Right lobe of liver (tissue), 6 donors: ENCODE measurements at regions not wholly inside any gene's neighbourhood (a gene's known extent, or its start where the extent isn't known, plus 50 kb on each side); places are given as distances from the start of the nearest gene placed in this dataset.
A peak's percentile ranks its signal among the peaks of the same experiment; 100 is the strongest.

ENCODE experiments used
- ATAC-seq, 4 donors: fragments of 200-7000 bp; cut with Tn5 transposase; one replicate each; pipeline ENCODE4 v1.9.1; 2020; ENCODE audit warnings: mild to moderate bottlenecking in 4 of 4, moderate library complexity in 4 of 4
- DNase-seq, 3 donors: peaks; one replicate each; pipeline ENCODE4 v3.0.0-alpha.2; 2020
- H3K27ac ChIP-seq, 3 donors: fragments of 200-600 bp; one replicate each; pipeline ENCODE4 v1.8.0; 2022
- H3K27me3 ChIP-seq, 2 donors: fragments of 200-600 bp; one replicate each; pipeline ENCODE4 v1.8.0; 2022
- H3K36me3 ChIP-seq, 4 donors: fragments of 200-600 bp; sonication (generic) in 1 of 4; one replicate each; pipeline versions ENCODE4 v1.5.1 to v1.8.0; 2017 to 2022; ENCODE audit warnings: control low read depth in 1 of 4
- H3K4me1 ChIP-seq, 4 donors: fragments of 200-600 bp; sonication (generic) in 1 of 4; one replicate each; pipeline versions ENCODE4 v1.5.1 to v1.8.0; 2017 to 2022; ENCODE audit warnings: control low read depth in 1 of 4
- H3K4me3 ChIP-seq, 3 donors: fragments of 200-600 bp; one replicate each; pipeline ENCODE4 v1.8.0; 2022
- H3K9me3 ChIP-seq, 4 donors: fragments of 200-600 bp; sonication (generic) in 1 of 4; one replicate each; pipeline versions ENCODE4 v1.5.1 to v1.8.0; 2017 to 2022; ENCODE audit warnings: control low read depth in 1 of 4
- CTCF ChIP-seq, 4 donors: fragments of 200-600 bp in 3 of 4; fragments of 450-650 bp in 1 of 4; IDR thresholded peaks; one replicate each; pipeline versions ENCODE4 v1.5.1 to v1.8.0; 2016 to 2022; ENCODE audit warnings: antibody characterized with exemption in 4 of 4, mild to moderate bottlenecking in 2 of 4
- POLR2A ChIP-seq: fragments of 450-650 bp; IDR thresholded peaks from one replicate; pipeline ENCODE4 v1.6.1; 2017; ENCODE audit warnings: antibody characterized with exemption, mild to moderate bottlenecking
- WGBS: methylation state at CpG from one replicate; pipeline ENCODE4 v1.1.6; 2018; ENCODE audit warnings: low coverage, low lambda C conversion rate; ENCODE audit not compliant: insufficient coverage; ENCODE audit errors: missing lambda C conversion rate; 5-methylcytosine and 5-hydroxymethylcytosine counted together
- intact Hi-C, 2 donors: fragments of 100-400 bp; cut with DNase I; formaldehyde crosslinking; loops; one replicate each; pipeline versions ENCODE4 v1.11.2 to v1.14.1; 2022
- donor health status: DM: no; HTN: yes; CAD: no.
- donor health status: DM: no; HTN: no; CAD: no.
- donor health status: DM: no; HTN: no; CAD: no.
- donor health status: DM: no; HTN: yes; CAD: no.
- donor health status: DM: no; HTN: yes; CAD: no.

DNA sequence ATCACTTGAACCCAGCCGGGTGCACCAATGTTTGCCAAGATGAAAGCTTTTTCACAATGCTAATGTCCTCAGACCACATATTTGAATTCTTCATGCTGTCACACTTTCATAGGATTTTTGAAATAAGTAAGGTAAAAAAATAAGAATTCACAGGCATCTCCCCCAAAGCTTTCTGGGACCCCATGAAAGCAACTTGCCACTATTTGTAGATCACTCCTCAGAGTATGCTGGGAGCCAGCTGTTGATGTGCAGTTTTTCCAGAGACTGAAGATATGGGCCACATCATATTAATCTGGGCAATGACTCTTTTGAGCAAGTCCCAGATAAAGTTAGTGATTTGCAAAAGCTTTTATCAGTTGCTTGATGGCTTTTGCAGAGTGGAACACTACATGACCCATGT is 507.9 kb downstream of the RASEF start:
- TF ChIP-seq CTCF (IDR thresholded peaks at IDR 0.05) (no peak), POLR2A (no peak)
- Histone ChIP-seq H3K36me3 (no peaks in the 10 kb centered on the region), H3K9me3 (no peaks in the 10 kb centered on the region), H3K4me1 (peaks cover 0 to 54% (median 10%) of the 10 kb centered on the region in 4 donors), H3K27me3 (no peaks in the 10 kb centered on the region), H3K27ac (peak overlapping the region in 1 of 3 donors; percentile 55), H3K4me3 (no peak overlapping the region)
- intact Hi-C loops: no loop called here
- 26% methylated on average over 1 of the region's 1 CpG for WGBS
- ATAC-seq (peak in 1 of 4 donors; percentile 20), DNase-seq (no peak)

DNA sequence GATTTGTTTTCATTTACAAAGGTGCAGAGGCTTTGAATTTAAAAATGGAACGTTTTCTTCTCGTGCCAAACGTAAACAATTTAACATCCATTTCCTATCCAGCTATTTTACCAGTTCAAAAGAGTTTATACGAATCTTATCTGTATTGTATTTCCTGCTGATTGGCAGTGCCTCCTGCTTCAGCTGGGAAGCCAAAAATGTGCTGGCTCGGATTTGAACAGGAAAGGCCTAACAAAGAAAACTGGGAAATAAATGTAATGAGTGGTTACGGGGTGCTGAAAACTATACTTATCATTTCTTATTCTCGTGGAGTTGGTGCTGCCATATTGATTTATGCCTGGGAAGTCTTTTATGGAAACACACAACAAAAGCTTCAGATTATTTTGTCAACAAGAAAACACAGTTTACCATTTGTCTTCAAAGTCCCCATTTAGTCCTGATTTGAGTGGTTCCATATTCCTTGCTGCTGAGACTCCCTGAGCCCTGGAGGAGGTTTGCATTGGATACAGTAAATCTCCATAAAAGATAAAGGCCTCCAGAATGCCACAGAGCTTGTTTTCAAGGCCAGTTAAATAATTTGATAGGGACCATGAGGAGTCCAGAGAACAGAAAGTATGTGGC is 507.4 kb downstream of the RASEF start:
- intact Hi-C loops: no loop called here

GRCh38 chr9:82558346-82558745 is 504.6 kb downstream of the RASEF start:
- peak overlapping the region; percentile 52 to 92 (median 83) for H3K27ac ChIP-seq

More for the DNA sequence above, 507.4 kb downstream of the RASEF start:
- H3K36me3 ChIP-seq: no peaks in the 10 kb centered on the region
- ATAC-seq: peak in 2 of 4 donors; percentile 8 to 33
- peak overlapping the region in 2 of 3 donors; percentile 14 to 55 for H3K27ac ChIP-seq
- no peak for TF ChIP-seq POLR2A
- TF ChIP-seq CTCF (IDR thresholded peaks at IDR 0.05): no peak
- no peaks in the 10 kb centered on the region for H3K9me3 ChIP-seq
- peak in 2 of 3 donors; percentile 17 to 47 for DNase-seq
- WGBS: 31% methylated on average over 7 of the region's 7 CpGs
- H3K27me3 ChIP-seq: no peaks in the 10 kb centered on the region
- H3K4me1 ChIP-seq: peaks cover 0 to 57% (median 11%) of the 10 kb centered on the region in 4 donors
- no peak overlapping the region for H3K4me3 ChIP-seq

DNA sequence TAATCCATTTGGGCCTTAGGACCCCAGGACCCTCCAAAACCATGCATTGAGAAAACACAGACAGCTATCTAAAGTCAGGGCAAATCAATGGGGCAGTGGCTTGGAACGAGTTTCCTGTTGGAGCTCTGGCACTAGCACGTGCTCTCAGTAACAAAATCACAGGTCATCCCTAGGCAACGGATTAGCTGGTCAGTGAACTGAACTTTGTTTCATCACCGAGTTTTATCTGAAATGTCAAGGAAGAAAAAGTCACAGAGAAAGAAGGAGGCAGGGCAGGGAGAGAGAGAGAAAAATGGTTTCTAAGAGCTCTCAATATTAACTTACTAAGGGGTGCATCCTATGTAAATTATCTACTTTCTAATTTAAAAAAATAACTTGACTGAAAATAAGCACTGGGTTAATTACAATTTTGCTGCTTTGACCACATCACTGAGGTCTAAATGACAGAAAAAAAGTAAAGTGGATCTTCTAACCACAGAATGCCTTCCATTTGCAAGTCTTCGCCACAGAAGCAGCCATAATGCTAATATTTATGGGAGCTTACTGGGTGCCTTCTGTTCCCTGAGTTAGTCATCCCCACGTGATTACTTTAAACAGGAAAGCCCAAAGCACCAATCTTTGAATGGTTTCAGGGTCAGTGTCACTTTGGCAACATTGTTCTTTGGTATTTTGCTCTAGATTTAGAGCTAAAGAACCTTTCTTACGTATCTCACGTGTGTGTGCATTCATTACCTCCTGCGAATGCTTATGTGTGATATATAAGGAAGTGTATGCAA is 503.9 kb downstream of the RASEF start:
- Histone ChIP-seq H3K36me3 (no peaks in the 10 kb centered on the region), H3K27ac (peak overlapping the region; percentile 52 to 92 (median 83)), H3K27me3 (no peaks in the 10 kb centered on the region), H3K9me3 (no peaks in the 10 kb centered on the region), H3K4me1 (peaks cover 0 to 60% (median 14%) of the 10 kb centered on the region in 4 donors), H3K4me3 (no peak overlapping the region)
- intact Hi-C loops: no loop called here
- WGBS: 23% methylated on average over 9 of the region's 9 CpGs
- ATAC-seq (peak; percentile 70 to 86 (median 72)), DNase-seq (peak; percentile 39 to 78 (median 66))
- peak; percentile 25 for TF ChIP-seq POLR2A
- TF ChIP-seq CTCF (IDR thresholded peaks at IDR 0.05): no peak

More at GRCh38 chr9:82558346-82558745, 504.6 kb downstream of the RASEF start:
- Histone ChIP-seq H3K4me3 (no peak overlapping the region), H3K36me3 (no peaks in the 10 kb centered on the region), H3K9me3 (no peaks in the 10 kb centered on the region), H3K4me1 (peaks cover 0 to 60% (median 14%) of the 10 kb centered on the region in 4 donors), H3K27me3 (no peaks in the 10 kb centered on the region)
- ATAC-seq (no peak), DNase-seq (no peak)
- intact Hi-C loops: no loop called here
- 90% methylated on average over 1 of the region's 1 CpG for WGBS
- TF ChIP-seq POLR2A (no peak), CTCF (IDR thresholded peaks at IDR 0.05) (no peak)
